ENCODE measurements at regions not wholly inside any gene's neighbourhood (a gene's known extent, or its start where the extent isn't known, plus 50 kb on each side); places are given as distances from the start of the nearest gene placed in this dataset.
"Not testable (repeated sequence)": the region's sequence is repeated elsewhere in the genome, so short reads cannot be mapped to it uniquely, and the experiment has no call there.

GRCh38 chr3:182027366-182027765 is 315.6 kb downstream of the SOX2 start:
- TF ChIP-seq CTCF (IDR thresholded peaks at IDR 0.05; ENCODE audit: low read depth, low read length) = no peak
- DNase-seq (ENCODE audit: low read depth in 2 of 2) = no peak
- no peak overlapping the region for H3K4me3 ChIP-seq (replicated peaks in 1 of 2; ENCODE audit: low read depth in 2 of 2, low read length in 2 of 2)

- no peak for TF ChIP-seq CTCF (IDR thresholded peaks at IDR 0.05; ENCODE audit: low read depth, low read length)
- no peak overlapping the region for H3K4me3 ChIP-seq (replicated peaks in 1 of 2; ENCODE audit: low read depth in 2 of 2, low read length in 2 of 2)
- DNase-seq (ENCODE audit: low read depth in 2 of 2) = no peak
These were observed 316.4 kb downstream of the SOX2 start for GRCh38 chr3:182028081-182028480.

- H3K4me3 ChIP-seq (replicated peaks in 1 of 2; ENCODE audit: low read depth in 2 of 2, low read length in 2 of 2); DNase-seq (ENCODE audit: low read depth in 2 of 2): not testable (repeated sequence)
These were observed 322.5 kb downstream of the SOX2 start for GRCh38 chr3:182034231-182034630.

- no peak for TF ChIP-seq CTCF (IDR thresholded peaks at IDR 0.05; ENCODE audit: low read depth, low read length)
- no peak overlapping the region for H3K4me3 ChIP-seq (replicated peaks in 1 of 2; ENCODE audit: low read depth in 2 of 2, low read length in 2 of 2)
- no peak for DNase-seq (ENCODE audit: low read depth in 2 of 2)
These were observed 323.6 kb downstream of the SOX2 start for GRCh38 chr3:182035324-182035723.

- H3K4me3 ChIP-seq (replicated peaks in 1 of 2; ENCODE audit: low read depth in 2 of 2, low read length in 2 of 2) = no peak overlapping the region
- no peak for TF ChIP-seq CTCF (IDR thresholded peaks at IDR 0.05; ENCODE audit: low read depth, low read length)
- DNase-seq (ENCODE audit: low read depth in 2 of 2) = no peak
These were observed 324.7 kb downstream of the SOX2 start for GRCh38 chr3:182036382-182036781.

GRCh38 chr3:182041668-182042291 is 330.1 kb downstream of the SOX2 start:
- TF ChIP-seq CTCF (IDR thresholded peaks at IDR 0.05; ENCODE audit: low read depth, low read length) = no peak
- H3K4me3 ChIP-seq (replicated peaks in 1 of 2; ENCODE audit: low read depth in 2 of 2, low read length in 2 of 2) = no peak overlapping the region
- no peak for DNase-seq (ENCODE audit: low read depth in 2 of 2)

- TF ChIP-seq CTCF (IDR thresholded peaks at IDR 0.05; ENCODE audit: low read depth, low read length) = no peak
- DNase-seq (ENCODE audit: low read depth in 2 of 2) = no peak
- no peak overlapping the region for H3K4me3 ChIP-seq (replicated peaks in 1 of 2; ENCODE audit: low read depth in 2 of 2, low read length in 2 of 2)
These were observed 334.0 kb downstream of the SOX2 start for GRCh38 chr3:182045736-182046135.

All from cardiac fibroblast (primary cell).